ENCODE measurements at regions not wholly inside any gene's neighbourhood (a gene's known extent, or its start where the extent isn't known, plus 50 kb on each side); places are given as distances from the start of the nearest gene placed in this dataset.
A peak's percentile ranks its signal among the peaks of the same experiment; 100 is the strongest.
"Not testable (repeated sequence)": the region's sequence is repeated elsewhere in the genome, so short reads cannot be mapped to it uniquely, and the experiment has no call there.

DNA sequence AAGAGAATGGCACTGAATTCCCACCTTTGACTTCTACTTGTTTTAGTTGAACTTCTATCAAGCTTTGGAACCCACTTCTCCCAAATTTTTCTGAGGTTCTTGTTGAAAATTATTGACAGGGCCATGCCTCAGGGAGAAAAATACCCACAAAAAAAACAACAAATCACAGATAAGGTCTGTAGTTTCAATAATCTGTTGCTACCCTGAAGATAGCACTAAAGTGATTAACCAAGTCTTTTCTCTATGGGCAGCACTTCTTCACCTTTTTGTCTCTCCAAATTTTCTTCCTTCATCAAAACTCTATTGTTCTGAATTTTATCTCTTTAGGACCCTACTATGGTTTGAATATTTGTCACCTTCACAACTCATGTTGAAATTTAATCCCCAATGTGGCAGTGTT, 154.3 kb upstream of the FGF10 start:
- DNase-seq (ENCODE audit: low spot score): no peak

DNA sequence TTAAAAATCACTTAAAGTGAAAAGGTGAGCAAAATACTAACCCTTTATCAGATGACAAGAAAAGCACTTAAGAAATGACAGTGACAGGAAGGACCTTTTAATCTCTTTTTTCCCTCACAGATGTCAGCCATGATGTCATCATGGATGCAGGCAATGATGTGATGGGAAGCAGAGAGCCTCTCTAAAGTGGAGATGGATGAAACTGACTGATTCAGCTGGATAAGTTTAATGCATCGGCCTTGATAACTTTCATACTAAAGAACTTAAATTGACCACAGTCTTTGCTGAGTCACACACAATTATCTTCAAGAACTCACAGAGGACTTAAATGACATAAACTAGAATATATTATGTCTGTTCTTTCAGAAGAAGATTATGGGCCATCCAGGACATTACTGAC, 153.2 kb upstream of the FGF10 start:
- DNase-seq (ENCODE audit: low spot score): no peak

DNA sequence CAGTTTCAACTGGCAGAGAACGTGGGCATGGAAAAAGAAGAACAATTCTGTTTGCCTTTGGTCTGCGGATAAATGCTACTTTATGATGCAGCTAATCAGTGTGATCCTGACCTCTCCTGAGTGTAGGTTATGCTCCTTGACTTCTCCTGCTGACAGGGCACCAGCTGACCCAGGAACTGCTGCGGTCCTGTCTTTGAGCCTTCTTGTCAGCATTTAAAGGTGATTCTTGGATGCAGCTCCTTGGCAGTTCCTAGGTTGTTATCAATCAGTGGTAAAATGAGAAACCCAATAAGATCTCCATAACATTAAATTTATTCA, 150.3 kb upstream of the FGF10 start:
- no peak for DNase-seq (ENCODE audit: low spot score)

- no peak for DNase-seq (ENCODE audit: low spot score)
Observed at GRCh38 chr5:44538797-44539601, 149.8 kb upstream of the FGF10 start.

GRCh38 chr5:44536650-44537260, 147.5 kb upstream of the FGF10 start:
- peak; percentile 12 for DNase-seq (ENCODE audit: low spot score)

DNA sequence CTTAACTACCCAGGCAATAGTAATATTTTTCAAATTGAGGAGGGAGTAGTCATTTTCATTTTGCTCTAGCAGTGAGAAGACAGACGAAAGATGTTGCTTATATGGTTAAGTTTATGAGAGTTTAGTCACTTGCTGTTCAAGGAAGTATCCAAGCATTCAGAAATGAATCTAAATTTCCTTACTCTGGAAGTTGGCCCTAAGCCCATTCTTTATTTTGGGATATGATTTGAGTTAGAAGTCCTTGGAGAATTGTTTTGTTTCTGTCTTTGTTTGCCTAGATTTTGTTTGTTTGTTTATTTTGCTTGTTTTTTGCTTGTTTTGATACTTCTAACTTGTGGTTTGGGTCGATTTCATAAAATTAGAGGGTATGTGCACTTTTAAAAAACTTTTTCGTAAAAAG, 146.4 kb upstream of the FGF10 start:
- DNase-seq (ENCODE audit: low spot score): no peak

- DNase-seq (ENCODE audit: low spot score): no peak
Observed at GRCh38 chr5:44532981-44533380, 143.8 kb upstream of the FGF10 start.

DNA sequence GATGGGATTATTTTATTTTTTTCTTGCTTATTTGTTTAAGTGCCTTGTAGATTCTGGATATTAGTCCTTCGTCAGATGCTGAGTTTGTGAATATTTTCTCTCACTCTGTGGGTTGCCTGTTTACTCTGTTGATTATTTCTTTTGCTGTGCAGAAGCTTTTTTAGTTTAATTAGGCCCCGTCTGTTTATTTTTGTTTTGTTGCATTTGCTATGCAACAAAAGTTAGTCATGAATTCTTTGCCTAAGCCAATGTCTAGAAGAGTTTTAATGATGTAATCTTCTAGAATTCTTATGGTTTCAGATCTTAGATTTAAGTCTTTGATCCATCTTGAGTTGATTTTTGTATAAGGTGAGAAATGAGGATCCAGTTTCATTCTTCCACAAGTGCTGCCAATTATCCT, 142.5 kb upstream of the FGF10 start:
- not testable (repeated sequence) for DNase-seq (ENCODE audit: low spot score)

DNA sequence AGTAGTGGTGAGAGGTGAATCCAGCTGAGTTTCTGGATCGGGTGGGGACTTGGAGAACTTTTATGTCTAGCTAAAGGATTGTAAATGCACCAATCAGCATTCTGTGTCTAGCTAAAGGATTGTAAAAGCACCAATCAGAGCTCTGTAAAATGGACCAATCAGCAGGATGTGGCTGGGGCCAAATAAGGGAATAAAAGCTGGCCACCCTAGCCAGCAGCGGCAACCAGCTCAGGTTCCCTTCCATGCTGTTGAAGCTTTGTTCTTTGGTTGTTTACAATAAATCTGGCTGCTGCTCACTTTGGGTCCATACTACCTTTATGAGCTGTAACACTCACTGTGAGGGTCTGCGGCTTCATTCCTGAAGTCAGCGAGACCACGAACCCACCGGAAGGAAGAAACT, 141.6 kb upstream of the FGF10 start:
- DNase-seq (ENCODE audit: low spot score): not testable (repeated sequence)

DNA sequence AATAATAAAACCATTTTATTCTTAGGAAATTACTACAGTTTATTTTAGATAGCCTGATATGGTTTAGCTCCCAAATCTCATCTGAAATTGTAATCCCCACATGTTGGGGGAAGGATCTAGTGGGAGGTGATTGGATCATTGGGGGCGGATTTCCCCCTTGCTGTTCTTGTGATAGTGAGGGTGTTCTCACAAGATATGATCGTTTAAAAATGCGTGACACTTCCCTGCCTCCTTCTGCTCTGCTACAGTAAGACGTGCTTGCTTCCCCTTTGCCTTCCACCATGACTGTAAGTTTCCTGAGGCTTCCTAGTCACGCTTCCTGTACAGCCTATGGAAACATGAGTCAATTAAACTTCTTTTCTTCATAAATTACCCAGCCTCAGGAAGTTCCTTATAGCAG, 122.4 kb upstream of the FGF10 start:
- DNase-seq (ENCODE audit: low spot score): no peak

GRCh38 chr5:44506561-44506960, 117.3 kb upstream of the FGF10 start:
- no peak for DNase-seq (ENCODE audit: low spot score)

DNA sequence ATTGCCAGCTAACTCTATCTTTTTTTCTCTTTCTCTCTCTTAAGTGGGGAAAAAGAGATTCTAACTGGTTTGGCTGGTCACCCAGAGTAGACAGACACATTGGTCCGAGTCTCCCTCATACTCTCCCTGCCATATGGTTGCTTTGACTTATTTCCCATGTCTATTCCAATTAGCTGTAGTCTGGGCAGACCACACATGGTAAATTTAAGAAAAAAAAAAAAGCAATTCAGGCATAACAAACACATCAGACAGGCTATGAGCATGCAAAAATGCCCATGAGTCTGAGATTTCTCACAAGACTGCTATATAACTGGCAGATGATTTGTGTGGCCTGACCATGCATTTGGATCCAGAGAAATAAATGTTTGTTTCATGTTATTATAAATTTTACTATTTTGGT, 110.2 kb upstream of the FGF10 start:
- DNase-seq (ENCODE audit: low spot score): no peak

DNA sequence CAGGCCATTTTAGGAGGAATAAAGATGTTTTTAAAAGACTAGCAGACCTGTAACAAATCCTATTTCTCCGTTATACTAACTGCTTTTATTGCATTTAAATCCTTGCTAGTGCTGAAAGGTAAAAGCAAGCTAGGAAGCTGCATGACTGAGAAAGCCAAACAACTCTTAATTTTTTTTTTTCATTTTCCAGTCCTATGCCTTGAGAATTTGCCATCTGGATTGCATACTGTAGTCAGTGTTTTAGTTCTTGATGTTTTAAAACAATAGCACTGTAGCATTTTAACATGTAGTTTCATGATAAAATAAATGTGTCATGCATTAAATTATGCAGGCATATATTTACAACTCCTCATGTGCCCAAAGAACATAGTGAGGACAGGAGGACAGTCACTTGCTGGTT, 108.4 kb upstream of the FGF10 start:
- DNase-seq (ENCODE audit: low spot score): no peak

DNA sequence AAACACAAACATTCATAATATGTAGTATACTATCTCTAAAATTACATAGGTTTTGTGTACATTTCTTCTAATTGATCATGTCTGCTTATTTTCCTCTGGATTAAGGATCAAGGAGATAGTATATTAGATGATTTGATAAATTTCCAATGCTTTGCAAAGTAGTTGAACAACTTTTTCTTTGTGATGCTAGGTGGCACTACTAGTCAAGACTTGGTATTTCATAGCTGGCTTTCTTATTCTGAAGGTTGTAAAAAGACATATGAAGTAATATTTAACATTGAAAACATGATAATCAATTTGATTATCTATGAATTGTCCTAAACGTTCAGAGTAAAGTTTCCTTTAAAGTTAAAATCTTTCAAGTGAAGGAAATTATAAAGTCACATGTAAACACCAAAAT, 106.1 kb upstream of the FGF10 start:
- no peak for DNase-seq (ENCODE audit: low spot score)

- no peak for DNase-seq (ENCODE audit: low spot score)
Observed at GRCh38 chr5:44489759-44490158, 100.5 kb upstream of the FGF10 start.

DNA sequence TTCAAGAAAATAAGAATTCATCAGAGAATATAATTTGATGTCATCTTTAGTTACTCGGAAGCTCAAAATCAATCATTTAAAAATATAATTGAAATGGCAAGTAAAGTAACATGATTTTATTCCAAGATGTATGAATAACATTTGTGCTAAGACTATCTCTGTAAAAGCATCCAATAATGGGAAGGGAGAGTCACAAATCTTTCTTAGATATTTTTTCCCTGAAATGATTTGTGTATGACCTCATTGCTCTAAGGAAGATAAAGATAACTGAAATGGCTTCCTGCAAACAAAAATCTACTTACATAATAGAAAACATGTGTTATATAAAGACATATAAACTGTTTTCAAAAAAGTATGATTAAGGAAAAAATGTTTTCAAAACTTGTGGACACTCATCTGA, 97.4 kb upstream of the FGF10 start:
- DNase-seq (ENCODE audit: low spot score): no peak

DNA sequence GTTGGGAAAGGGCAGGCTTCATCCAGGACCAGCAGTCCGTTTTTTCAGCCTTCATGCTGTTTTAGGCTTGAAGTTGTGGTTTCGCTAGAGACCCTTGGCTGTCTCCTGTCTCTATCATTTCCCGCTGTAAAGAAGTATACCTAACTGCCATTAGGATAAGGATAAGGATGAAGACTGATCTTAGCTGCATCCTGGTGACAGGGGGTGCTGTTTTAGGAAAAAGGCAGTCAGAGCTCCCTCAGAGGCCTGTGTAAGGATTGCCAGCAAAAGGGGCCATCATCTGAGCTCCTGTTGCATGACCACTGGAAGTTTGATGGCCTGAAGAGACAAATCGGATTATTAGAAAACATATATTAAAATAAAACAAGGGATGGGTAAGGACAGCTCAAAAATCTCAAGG, 64.8 kb upstream of the FGF10 start:
- DNase-seq (ENCODE audit: low spot score): no peak

- DNase-seq (ENCODE audit: low spot score): no peak
Observed at GRCh38 chr5:44446399-44446798, 57.2 kb upstream of the FGF10 start.

GRCh38 chr5:44443172-44443571, 54.0 kb upstream of the FGF10 start:
- DNase-seq (ENCODE audit: low spot score): no peak

- no peak for DNase-seq (ENCODE audit: low spot score)
Observed at GRCh38 chr5:44441460-44441859, 52.2 kb upstream of the FGF10 start.

DNA sequence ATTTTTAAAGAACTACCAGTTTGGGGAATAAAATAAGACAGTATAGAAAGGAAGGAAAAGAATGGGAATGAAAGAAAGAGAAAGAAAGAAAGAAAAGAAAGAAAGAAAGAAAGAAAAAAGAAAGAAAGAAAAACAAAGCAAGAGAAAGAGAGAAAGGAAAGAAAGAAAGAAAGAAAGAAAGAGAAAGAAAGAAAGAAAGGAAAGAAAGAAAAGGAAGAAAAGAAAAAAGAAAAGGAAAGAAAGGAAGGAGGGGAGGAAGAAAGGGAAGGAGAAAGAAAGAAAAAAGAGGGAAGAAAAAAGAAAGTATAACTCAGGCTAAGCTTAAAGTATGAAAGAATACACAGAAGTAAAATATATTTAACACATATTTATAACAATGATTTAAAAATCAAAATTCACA, 51.0 kb upstream of the FGF10 start:
- DNase-seq (ENCODE audit: low spot score): no peak

Data from mucosa of gallbladder (tissue), 1 donor.